Effector memory CD8-positive, alpha-beta T cell (primary cell): ENCODE measurements at regions not wholly inside any gene's neighbourhood (a gene's known extent, or its start where the extent isn't known, plus 50 kb on each side); places are given as distances from the start of the nearest gene placed in this dataset.
"Not testable (repeated sequence)": the region's sequence is repeated elsewhere in the genome, so short reads cannot be mapped to it uniquely, and the experiment has no call there.

Experiments used
- ATAC-seq: fragments of 150-1000 bp; cut with Tn5 transposase; replicated peaks from 2 replicates; pipeline ENCODE4 v1.10.0; 2021; ENCODE audit warnings: mild to moderate bottlenecking, moderate library complexity
- DNase-seq, 3 experiments: peaks; one replicate each; pipeline ENCODE4 v3.0.0; 2021
- H3K27ac Mint-ChIP-seq, 2 donors: one replicate each; pipeline ENCODE4 v1.8.0; 2022; ENCODE audit warnings: mild to moderate bottlenecking in 2 of 2, mixed read lengths in 2 of 2, moderate library complexity in 2 of 2
- H3K27me3 Mint-ChIP-seq, 2 donors: one replicate each; pipeline ENCODE4 v1.8.0; 2022; ENCODE audit warnings: mixed read lengths in 2 of 2
- H3K36me3 Mint-ChIP-seq: one replicate; pipeline ENCODE4 v1.8.0; 2022; ENCODE audit warnings: mild to moderate bottlenecking, moderate library complexity, mixed read lengths; ENCODE audit not compliant: insufficient read depth
- H3K4me1 Mint-ChIP-seq, 2 donors: one replicate each; pipeline ENCODE4 v1.8.0; 2022; ENCODE audit warnings: low read depth in 2 of 2, mixed read lengths in 2 of 2
- H3K4me3 Mint-ChIP-seq, 2 donors: one replicate each; pipeline ENCODE4 v1.8.0; 2022; ENCODE audit warnings: mild to moderate bottlenecking in 2 of 2, mixed read lengths in 2 of 2, moderate library complexity in 2 of 2
- H3K9me3 Mint-ChIP-seq, 2 donors: one replicate each; pipeline ENCODE4 v1.8.0; 2022; ENCODE audit warnings: mixed read lengths in 2 of 2

DNA sequence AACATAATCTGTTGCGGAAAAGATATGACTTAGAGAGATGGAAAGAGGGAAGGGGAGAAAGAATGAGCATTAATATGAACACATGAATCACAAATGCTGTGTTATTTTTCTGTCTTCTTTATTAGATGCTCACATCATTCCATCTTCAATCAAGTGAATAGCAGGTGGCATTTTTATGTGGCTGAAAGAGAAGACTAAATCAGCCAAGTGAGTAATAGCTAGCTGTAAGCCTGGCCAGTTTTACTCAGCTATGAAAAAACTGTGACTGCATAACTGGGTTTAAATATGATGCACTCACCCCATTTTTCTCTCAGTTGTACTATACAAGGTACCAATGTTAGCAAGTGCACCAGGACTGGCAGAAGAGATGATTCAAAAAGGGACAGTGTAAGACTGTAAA, 571.1 kb downstream of the JRKL start:
- no peak for ATAC-seq
- H3K9me3 Mint-ChIP-seq = peaks cover 0 to 3% of the 10 kb centered on the region in 2 donors
- no peak overlapping the region for H3K27ac Mint-ChIP-seq
- H3K4me1 Mint-ChIP-seq = no peaks in the 10 kb centered on the region
- no peaks in the 10 kb centered on the region for H3K27me3 Mint-ChIP-seq
- no peaks in the 10 kb centered on the region for H3K36me3 Mint-ChIP-seq
- no peak for DNase-seq
- no peak overlapping the region for H3K4me3 Mint-ChIP-seq

DNA sequence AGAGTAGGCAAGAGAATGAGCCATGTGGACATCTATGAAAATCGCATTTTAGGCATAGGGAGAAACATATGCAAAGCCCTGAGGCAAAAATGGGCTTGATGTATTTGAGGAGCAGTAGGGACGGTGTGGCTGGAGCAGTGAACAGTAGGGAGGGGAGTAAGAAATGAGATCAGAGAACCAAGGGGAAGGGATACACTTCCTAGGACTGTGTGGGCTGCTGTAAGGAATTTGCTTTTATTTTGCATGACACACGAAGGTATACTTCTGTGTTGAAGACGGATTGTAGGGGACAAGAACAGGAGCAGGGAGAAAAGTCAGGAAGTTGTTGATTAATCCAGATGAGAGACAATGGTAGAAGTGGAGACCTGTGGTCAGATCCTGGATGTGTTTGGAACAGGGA, 572.1 kb downstream of the JRKL start:
- no peak overlapping the region for H3K4me3 Mint-ChIP-seq
- no peaks in the 10 kb centered on the region for H3K36me3 Mint-ChIP-seq
- peaks cover 0 to 6% of the 10 kb centered on the region in 2 donors for H3K9me3 Mint-ChIP-seq
- DNase-seq (no peak), ATAC-seq (no peak)
- no peaks in the 10 kb centered on the region for H3K4me1 Mint-ChIP-seq
- no peak overlapping the region for H3K27ac Mint-ChIP-seq
- H3K27me3 Mint-ChIP-seq = no peaks in the 10 kb centered on the region

DNA sequence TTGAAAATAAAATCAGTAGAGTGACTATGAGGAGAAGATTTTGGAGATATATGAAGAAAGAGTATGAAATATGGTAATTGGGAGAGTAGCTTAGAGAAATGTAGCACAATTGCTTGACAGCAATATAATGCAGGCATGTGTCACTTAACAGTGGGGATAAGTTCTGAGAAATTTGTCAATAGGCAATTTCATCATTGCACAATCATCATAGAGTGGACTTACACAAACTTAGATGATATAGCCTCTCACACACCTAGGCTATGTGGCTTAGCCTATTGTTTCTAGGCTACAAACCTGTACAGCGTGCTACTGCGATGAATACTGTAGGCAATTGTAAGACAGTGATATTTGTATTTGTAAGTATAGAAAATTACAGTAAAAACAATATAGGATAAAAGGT, 573.6 kb downstream of the JRKL start:
- no peaks in the 10 kb centered on the region for H3K27me3 Mint-ChIP-seq
- no peaks in the 10 kb centered on the region for H3K4me1 Mint-ChIP-seq
- H3K36me3 Mint-ChIP-seq = no peaks in the 10 kb centered on the region
- no peak overlapping the region for H3K27ac Mint-ChIP-seq
- no peak overlapping the region for H3K4me3 Mint-ChIP-seq
- DNase-seq (no peak), ATAC-seq (no peak)
- H3K9me3 Mint-ChIP-seq = peaks cover 7 to 10% of the 10 kb centered on the region in 2 donors

DNA sequence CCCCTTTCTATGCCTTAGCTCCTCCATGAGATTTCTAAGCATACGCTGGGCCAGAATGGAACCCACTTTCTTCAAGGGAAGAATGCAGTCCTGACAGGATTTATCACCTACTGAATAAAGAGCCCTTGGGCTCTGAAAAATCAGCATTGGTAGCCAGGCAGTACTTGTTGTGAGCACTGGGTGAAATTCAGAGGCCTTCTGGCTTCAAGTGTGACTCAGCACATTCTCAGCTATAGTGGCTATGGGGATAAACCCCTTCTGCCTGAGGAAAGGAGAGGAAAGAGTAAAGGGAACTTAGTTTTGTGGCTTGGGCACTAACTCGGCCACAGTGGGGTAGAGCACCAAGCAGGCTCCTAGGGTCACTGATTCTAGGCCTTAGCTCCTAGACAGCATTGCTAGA, 574.8 kb downstream of the JRKL start:
- no peaks in the 10 kb centered on the region for H3K27me3 Mint-ChIP-seq
- H3K27ac Mint-ChIP-seq = no peak overlapping the region
- no peaks in the 10 kb centered on the region for H3K4me1 Mint-ChIP-seq
- DNase-seq = no peak
- H3K9me3 Mint-ChIP-seq = peaks cover 7 to 10% of the 10 kb centered on the region in 2 donors
- H3K36me3 Mint-ChIP-seq = no peaks in the 10 kb centered on the region
- ATAC-seq = no peak
- no peak overlapping the region for H3K4me3 Mint-ChIP-seq

DNA sequence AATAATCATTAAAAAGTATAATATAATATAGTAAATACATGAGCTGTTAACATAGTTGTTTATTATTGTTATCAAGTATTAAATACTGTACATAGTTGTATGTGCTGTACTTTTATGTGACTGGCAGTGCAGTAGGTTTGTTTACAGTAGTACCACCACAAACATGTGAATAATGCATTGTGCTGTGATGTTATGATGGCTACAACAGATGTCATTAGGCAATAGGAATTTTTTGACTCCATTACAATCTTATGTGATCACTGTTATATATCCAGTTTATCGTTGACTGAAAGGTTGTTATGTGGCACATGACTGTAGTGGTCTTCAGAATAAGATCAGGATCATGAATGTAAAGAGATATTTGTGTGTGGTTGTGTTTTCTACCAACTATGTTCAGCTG, 577.8 kb downstream of the JRKL start:
- H3K4me1 Mint-ChIP-seq = no peaks in the 10 kb centered on the region
- H3K27me3 Mint-ChIP-seq = no peaks in the 10 kb centered on the region
- no peaks in the 10 kb centered on the region for H3K36me3 Mint-ChIP-seq
- H3K9me3 Mint-ChIP-seq = peaks cover 10 to 13% of the 10 kb centered on the region in 2 donors
- H3K4me3 Mint-ChIP-seq = no peak overlapping the region
- DNase-seq = no peak
- no peak overlapping the region for H3K27ac Mint-ChIP-seq
- no peak for ATAC-seq

DNA sequence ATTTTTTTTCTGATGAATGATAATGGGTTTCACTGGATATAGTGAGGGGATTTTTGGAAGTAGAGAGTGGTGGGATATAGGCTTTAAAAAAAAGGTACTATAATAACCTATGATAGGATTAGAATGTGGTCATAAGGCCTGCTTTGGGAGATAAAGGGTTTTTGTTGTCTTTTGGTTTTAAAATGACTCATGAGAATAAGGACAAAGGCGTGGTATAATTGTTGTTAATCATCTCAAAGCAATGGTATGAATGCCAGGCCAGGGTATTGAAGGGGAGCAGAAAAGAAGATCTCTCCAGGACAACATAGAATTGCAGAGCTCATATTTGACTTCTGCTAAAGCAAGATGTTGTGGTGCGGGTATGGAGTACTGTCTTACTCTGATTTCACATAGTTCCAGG, 579.4 kb downstream of the JRKL start:
- no peak overlapping the region for H3K27ac Mint-ChIP-seq
- H3K4me1 Mint-ChIP-seq = no peaks in the 10 kb centered on the region
- no peak overlapping the region for H3K4me3 Mint-ChIP-seq
- H3K9me3 Mint-ChIP-seq = peaks cover 11 to 13% of the 10 kb centered on the region in 2 donors
- H3K27me3 Mint-ChIP-seq = no peaks in the 10 kb centered on the region
- H3K36me3 Mint-ChIP-seq = no peaks in the 10 kb centered on the region
- DNase-seq (no peak), ATAC-seq (no peak)

DNA sequence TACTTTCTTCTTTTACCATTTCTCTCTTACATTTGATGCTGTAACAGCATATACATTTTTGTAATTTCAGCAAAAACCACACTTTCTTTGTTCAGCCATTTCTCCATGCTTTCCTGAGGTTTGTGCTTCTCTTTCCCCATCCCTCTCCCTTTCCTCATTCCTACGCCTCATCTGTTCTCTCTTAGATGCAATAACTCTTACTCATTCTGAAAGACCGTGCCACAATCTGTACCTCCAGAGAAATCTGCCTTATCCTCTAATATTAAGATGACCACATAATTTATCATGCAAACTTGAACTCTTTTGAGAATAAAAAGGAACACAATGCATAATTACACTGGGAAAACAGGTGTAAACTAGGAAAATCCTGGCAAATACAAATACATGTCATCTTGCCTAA, 588.9 kb downstream of the JRKL start:
- Mint-ChIP-seq H3K4me1 (no peaks in the 10 kb centered on the region), H3K27me3 (no peaks in the 10 kb centered on the region), H3K27ac (no peak overlapping the region), H3K4me3 (no peak overlapping the region), H3K9me3 (peaks cover 7 to 8% of the 10 kb centered on the region in 2 donors), H3K36me3 (no peaks in the 10 kb centered on the region)
- DNase-seq (no peak), ATAC-seq (no peak)

DNA sequence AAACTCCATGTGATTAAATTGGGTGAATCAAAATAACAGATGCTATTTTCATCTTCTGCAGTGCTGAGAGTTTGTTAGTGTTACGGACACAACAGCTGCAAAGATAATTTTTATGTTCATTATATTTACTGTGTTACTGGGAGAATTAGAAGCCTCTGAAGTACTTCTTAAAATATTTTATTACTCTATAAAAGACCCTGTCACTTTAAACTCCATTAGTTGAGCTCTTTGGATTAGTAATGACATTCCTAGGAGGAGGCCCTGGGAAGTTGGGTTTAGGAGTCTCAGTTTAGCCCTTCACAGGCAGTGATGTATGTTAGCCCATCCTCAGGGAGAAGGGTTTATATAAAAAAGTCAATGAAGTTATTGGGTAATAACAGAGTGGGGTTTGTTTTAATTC, 596.7 kb downstream of the JRKL start:
- Mint-ChIP-seq H3K9me3 (peaks cover 3 to 16% of the 10 kb centered on the region in 2 donors), H3K27ac (no peak overlapping the region), H3K4me3 (no peak overlapping the region), H3K27me3 (no peaks in the 10 kb centered on the region), H3K36me3 (no peaks in the 10 kb centered on the region), H3K4me1 (no peaks in the 10 kb centered on the region)
- ATAC-seq = no peak
- no peak for DNase-seq

DNA sequence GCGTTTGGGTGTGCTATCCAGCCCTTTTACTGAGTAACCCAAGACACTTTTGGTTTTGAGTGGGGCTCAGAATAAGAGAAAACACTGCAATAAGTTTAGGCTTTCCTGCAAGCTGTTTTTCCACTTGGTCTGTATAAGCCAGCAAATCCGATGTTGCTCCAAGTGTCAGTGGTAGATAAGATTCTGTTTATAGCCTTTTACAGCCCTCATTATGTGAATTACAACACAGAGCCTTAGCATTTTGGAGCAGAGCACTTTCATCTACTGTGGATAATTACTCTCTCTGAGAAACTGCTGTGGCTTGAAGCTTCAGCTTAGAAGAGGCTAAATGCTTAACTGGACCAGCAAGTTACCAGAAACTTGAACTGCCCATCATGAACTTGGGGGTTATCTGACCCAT, 601.1 kb downstream of the JRKL start:
- Mint-ChIP-seq H3K9me3 (peaks cover 4 to 9% of the 10 kb centered on the region in 2 donors), H3K36me3 (no peaks in the 10 kb centered on the region), H3K27ac (no peak overlapping the region), H3K27me3 (no peaks in the 10 kb centered on the region), H3K4me3 (no peak overlapping the region), H3K4me1 (no peaks in the 10 kb centered on the region)
- DNase-seq (no peak), ATAC-seq (no peak)

DNA sequence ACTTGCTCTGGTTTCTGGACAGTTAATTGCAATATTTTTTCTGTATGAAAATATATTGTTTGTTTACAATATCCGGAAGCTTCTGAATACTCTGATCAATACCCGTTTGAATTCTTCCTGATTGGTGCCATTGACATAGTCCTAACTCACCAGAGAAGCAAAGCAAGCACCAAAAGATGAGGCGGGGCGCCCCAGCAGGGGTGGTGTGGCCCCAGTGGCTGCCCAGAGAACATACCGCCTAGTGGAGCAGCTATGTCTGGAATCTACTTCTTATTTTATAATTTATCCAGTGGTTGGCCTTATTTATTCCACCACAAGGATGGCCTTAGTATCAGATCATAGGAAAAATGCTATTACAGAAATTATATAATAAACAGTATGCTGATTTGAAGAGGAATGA, 610.7 kb downstream of the JRKL start:
- DNase-seq (no peak), ATAC-seq (no peak)
- H3K36me3 Mint-ChIP-seq = no peaks in the 10 kb centered on the region
- no peak overlapping the region for H3K4me3 Mint-ChIP-seq
- H3K27ac Mint-ChIP-seq = no peak overlapping the region
- H3K9me3 Mint-ChIP-seq = peaks cover 17 to 25% of the 10 kb centered on the region in 2 donors
- H3K27me3 Mint-ChIP-seq = no peaks in the 10 kb centered on the region
- H3K4me1 Mint-ChIP-seq = no peaks in the 10 kb centered on the region

DNA sequence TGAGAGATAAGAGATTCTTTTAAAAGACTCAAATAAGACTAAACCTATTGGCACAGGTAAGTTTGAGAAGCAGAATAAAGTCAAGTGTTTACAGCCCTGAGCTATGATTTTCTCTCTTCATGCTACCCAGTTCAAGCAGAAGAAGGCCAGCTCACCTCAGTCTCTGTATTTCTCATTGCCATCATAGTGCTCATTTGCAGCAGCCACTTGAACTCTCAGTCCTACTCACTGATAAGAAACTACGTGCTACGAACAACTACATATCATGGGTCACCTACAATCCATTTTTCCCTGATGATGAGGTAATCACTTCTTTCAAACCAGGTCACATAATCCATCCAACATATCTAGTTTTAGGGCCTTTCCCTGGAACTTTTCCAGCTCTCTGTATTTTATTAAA, 617.5 kb downstream of the JRKL start:
- ATAC-seq = no peak
- peaks cover 11 to 23% of the 10 kb centered on the region in 2 donors for H3K9me3 Mint-ChIP-seq
- H3K36me3 Mint-ChIP-seq = no peaks in the 10 kb centered on the region
- no peak overlapping the region for H3K4me3 Mint-ChIP-seq
- no peaks in the 10 kb centered on the region for H3K4me1 Mint-ChIP-seq
- no peaks in the 10 kb centered on the region for H3K27me3 Mint-ChIP-seq
- no peak for DNase-seq
- H3K27ac Mint-ChIP-seq = no peak overlapping the region

DNA sequence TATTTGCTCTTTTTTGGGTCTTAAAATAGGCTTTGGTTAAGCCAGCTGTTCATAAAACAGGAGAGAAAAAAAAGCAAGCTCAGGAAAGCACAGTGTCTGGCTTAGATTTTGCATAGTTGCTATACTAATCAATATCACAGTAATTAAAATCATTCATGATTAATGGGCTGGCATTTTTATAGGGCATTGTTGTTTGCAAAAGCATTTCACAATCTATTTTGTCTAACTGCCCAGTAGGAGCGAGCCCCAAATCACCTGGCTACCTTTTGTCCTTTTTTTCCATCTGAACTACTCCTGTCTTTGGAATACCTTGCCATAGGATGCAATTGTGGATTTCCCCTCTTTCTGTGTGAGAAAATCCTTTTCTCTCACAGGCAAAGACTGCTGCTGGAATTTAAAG, 619.8 kb downstream of the JRKL start:
- peaks cover 5 to 13% of the 10 kb centered on the region in 2 donors for H3K9me3 Mint-ChIP-seq
- DNase-seq (no peak), ATAC-seq (no peak)
- no peaks in the 10 kb centered on the region for H3K27me3 Mint-ChIP-seq
- H3K4me1 Mint-ChIP-seq = no peaks in the 10 kb centered on the region
- H3K36me3 Mint-ChIP-seq = no peaks in the 10 kb centered on the region
- H3K4me3 Mint-ChIP-seq = no peak overlapping the region
- H3K27ac Mint-ChIP-seq = no peak overlapping the region

DNA sequence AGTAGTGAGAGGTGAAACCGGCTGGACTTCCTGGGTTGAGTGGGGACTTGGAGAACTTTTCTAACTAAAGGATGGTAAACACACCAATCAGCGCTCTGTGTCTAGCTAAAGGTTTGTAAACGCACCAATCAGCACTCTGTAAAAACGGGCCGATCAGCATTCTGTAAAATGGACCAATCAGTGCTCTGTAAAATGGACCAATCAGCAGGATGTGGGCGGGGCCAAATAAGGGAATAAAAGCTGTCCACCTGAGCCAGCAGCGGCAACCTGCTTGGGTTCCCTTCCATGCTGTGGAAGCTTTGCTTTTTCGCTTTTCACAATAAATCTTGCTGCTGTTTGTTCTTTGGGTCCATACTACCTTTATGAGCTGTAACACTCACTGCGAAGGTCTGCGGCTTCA, 621.2 kb downstream of the JRKL start:
- not testable (repeated sequence) for H3K36me3 Mint-ChIP-seq, DNase-seq, H3K27me3 Mint-ChIP-seq, ATAC-seq, H3K4me3 Mint-ChIP-seq, H3K4me1 Mint-ChIP-seq, H3K27ac Mint-ChIP-seq
- H3K9me3 Mint-ChIP-seq = peaks cover 4 to 13% of the 10 kb centered on the region in 2 donors

DNA sequence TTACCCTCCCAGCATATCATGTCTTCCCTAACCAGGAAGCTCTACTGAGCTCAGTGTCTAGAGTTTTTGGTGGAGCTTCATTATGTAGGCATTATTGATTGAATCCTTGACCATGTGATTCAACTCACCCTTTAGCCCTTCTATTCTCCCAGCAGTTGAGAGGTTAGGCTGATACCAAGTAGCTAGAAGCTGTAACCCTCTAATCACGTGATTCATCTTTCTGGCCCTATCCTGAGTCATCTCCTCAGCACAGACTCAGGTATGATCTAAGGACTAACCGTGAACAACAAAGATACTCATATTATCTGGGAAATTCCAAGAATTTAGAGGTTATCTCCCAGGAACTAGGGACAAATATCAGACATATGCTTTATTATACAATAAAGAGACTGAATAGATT, 625.5 kb downstream of the JRKL start:
- H3K27me3 Mint-ChIP-seq = no peaks in the 10 kb centered on the region
- no peak for ATAC-seq
- no peaks in the 10 kb centered on the region for H3K4me1 Mint-ChIP-seq
- no peak overlapping the region for H3K27ac Mint-ChIP-seq
- H3K9me3 Mint-ChIP-seq = peaks cover 7% of the 10 kb centered on the region in 2 donors
- no peaks in the 10 kb centered on the region for H3K36me3 Mint-ChIP-seq
- no peak overlapping the region for H3K4me3 Mint-ChIP-seq
- DNase-seq = no peak

DNA sequence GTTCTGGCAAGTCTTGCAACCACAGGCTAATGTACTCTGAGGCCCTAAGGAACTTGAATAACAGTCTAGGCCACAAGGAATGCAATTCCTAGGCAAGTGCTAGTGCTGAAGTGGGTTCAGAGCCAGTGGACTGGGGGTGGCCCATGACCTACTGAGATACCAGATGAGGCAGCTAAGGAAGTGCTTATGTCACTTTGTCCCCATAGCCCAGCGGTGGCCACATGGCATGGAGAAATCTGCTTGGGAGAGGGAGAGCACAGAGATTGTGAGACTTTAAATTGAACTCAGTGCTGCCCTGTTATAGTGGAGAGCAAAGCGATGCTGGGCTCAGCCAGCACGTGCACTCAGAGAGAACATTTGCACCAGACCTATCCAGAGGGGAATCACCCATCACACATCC, 629.5 kb downstream of the JRKL start:
- Mint-ChIP-seq H3K36me3 (no peaks in the 10 kb centered on the region), H3K27me3 (no peaks in the 10 kb centered on the region), H3K4me1 (no peaks in the 10 kb centered on the region), H3K27ac (no peak overlapping the region), H3K4me3 (no peak overlapping the region), H3K9me3 (peaks cover 0 to 7% of the 10 kb centered on the region in 2 donors)
- DNase-seq (no peak), ATAC-seq (no peak)
